ENCODE measurements at regions not wholly inside any gene's neighbourhood (a gene's known extent, or its start where the extent isn't known, plus 50 kb on each side); places are given as distances from the start of the nearest gene placed in this dataset.

DNA sequence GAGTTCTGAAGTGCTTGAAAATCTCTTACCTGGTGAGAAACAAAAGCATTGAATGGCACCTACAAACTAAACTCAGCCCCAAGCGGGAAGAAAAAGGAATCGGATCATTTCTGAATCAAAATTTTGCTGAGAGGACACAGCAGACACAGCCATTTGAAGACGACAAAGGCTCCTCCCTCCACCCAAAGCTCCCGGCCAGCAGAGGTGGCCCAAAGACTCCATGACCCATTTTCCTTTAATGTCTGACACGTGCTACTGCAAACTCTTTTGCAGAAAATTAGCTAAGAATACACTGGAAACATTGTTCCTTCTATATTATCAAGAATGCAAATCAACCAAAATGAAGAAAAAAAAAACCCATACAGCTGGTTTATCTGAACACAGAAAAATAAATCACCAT is 85.9 kb upstream of the FOXN3 start:
- no peak for TF ChIP-seq EZH2phosphoT487 (IDR thresholded peaks at IDR 0.05; ENCODE audit: borderline replicate concordance, low read length)
- TF ChIP-seq, protein P1, sequence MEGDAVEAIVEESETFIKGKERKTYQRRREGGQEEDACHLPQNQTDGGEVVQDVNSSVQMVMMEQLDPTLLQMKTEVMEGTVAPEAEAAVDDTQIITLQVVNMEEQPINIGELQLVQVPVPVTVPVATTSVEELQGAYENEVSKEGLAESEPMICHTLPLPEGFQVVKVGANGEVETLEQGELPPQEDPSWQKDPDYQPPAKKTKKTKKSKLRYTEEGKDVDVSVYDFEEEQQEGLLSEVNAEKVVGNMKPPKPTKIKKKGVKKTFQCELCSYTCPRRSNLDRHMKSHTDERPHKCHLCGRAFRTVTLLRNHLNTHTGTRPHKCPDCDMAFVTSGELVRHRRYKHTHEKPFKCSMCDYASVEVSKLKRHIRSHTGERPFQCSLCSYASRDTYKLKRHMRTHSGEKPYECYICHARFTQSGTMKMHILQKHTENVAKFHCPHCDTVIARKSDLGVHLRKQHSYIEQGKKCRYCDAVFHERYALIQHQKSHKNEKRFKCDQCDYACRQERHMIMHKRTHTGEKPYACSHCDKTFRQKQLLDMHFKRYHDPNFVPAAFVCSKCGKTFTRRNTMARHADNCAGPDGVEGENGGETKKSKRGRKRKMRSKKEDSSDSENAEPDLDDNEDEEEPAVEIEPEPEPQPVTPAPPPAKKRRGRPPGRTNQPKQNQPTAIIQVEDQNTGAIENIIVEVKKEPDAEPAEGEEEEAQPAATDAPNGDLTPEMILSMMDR (IDR thresholded peaks at IDR 0.05; ENCODE audit: low read depth, low read length, poor library complexity, severe bottlenecking): no peak
- no peaks in the 10 kb centered on the region for H3F3A ChIP-seq (ENCODE audit: control insufficient read depth, insufficient read depth)
- no peaks in the 10 kb centered on the region for H3K9me2 ChIP-seq (replicated peaks; ENCODE audit: control insufficient read depth, low read length)
- no peaks in the 10 kb centered on the region for H4K20me1 ChIP-seq (ENCODE audit: control insufficient read depth, insufficient read depth, low read depth, low read length)
- H3K9me3 ChIP-seq (ENCODE audit: control insufficient read depth, insufficient read depth, low read length): no peaks in the 10 kb centered on the region
- no peaks in the 10 kb centered on the region for H3K27me3 ChIP-seq (ENCODE audit: control insufficient read depth, low read length)
- H3K79me2 ChIP-seq (ENCODE audit: control insufficient read depth, low read length): no peaks in the 10 kb centered on the region
- H3K36me3 ChIP-seq (ENCODE audit: control insufficient read depth, low read length): no peaks in the 10 kb centered on the region
- no peak overlapping the region for H3K27ac ChIP-seq (ENCODE audit: low read depth, low read length)
- H3K4me2 ChIP-seq (ENCODE audit: low read length): no peak overlapping the region
- no peak overlapping the region for H3K4me3 ChIP-seq (ENCODE audit: low read length)
- H3K4me1 ChIP-seq (ENCODE audit: control insufficient read depth, low read length): no peaks in the 10 kb centered on the region

DNA sequence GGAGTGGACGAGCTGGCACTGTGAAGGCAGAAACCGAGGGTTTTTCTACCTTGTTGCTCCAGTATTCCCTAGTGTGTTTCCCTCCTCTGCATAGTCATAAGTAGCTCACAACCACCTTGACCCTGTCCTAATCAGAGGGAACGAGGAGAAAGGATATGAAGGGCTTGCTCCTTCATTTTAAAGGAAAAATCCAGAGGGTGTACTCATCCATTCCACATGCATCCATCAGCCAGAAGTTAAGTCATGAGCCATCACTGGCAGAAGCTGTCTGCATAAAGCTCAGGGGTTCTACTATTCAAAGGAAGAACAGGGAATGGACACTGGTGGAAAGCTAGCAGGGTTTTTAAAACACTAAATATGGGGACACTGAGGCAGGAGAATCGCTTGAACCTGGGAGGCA is 84.3 kb upstream of the FOXN3 start:
- Histone ChIP-seq H3K79me2 (ENCODE audit: control insufficient read depth, low read length) (no peaks in the 10 kb centered on the region), H3K27ac (ENCODE audit: low read depth, low read length) (no peak overlapping the region), H3F3A (ENCODE audit: control insufficient read depth, insufficient read depth) (no peaks in the 10 kb centered on the region), H3K27me3 (ENCODE audit: control insufficient read depth, low read length) (no peaks in the 10 kb centered on the region), H3K4me3 (ENCODE audit: low read length) (no peak overlapping the region), H3K9me3 (ENCODE audit: control insufficient read depth, insufficient read depth, low read length) (no peaks in the 10 kb centered on the region), H3K36me3 (ENCODE audit: control insufficient read depth, low read length) (no peaks in the 10 kb centered on the region), H3K9me2 (replicated peaks; ENCODE audit: control insufficient read depth, low read length) (no peaks in the 10 kb centered on the region), H3K4me1 (ENCODE audit: control insufficient read depth, low read length) (no peaks in the 10 kb centered on the region), H3K4me2 (ENCODE audit: low read length) (no peak overlapping the region), H4K20me1 (ENCODE audit: control insufficient read depth, insufficient read depth, low read depth, low read length) (no peaks in the 10 kb centered on the region)
- no peak for TF ChIP-seq EZH2phosphoT487 (IDR thresholded peaks at IDR 0.05; ENCODE audit: borderline replicate concordance, low read length)
- TF ChIP-seq, protein P1 (IDR thresholded peaks at IDR 0.05; ENCODE audit: low read depth, low read length, poor library complexity, severe bottlenecking): no peak

- no peaks in the 10 kb centered on the region for H3K9me3 ChIP-seq (ENCODE audit: control insufficient read depth, insufficient read depth, low read length)
- TF ChIP-seq, protein P1 (IDR thresholded peaks at IDR 0.05; ENCODE audit: low read depth, low read length, poor library complexity, severe bottlenecking): no peak
- TF ChIP-seq EZH2phosphoT487 (IDR thresholded peaks at IDR 0.05; ENCODE audit: borderline replicate concordance, low read length): no peak
- H4K20me1 ChIP-seq (ENCODE audit: control insufficient read depth, insufficient read depth, low read depth, low read length): no peaks in the 10 kb centered on the region
These were observed 83.3 kb upstream of the FOXN3 start for GRCh38 chr14:89500303-89500702.

DNA sequence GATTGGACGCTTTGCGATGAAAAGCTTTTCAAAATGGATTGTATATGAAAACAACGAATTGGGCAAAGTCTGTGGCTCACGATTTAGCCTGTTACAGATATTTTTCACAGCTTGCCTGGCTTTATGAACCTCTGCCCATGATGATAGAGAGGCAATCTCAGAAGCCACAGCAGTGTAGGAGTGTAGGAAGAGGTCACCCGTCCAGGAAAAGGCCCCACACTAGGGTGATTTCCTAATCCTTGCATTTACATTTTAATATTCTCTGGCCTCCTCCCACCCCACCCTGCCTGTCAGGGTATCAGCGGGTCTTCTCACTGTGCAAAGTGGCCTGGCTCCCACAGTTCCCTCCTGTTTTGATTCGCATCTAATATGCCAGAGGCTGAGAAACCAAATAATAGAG is 81.8 kb upstream of the FOXN3 start:
- no peak for TF ChIP-seq EZH2phosphoT487 (IDR thresholded peaks at IDR 0.05; ENCODE audit: borderline replicate concordance, low read length)
- TF ChIP-seq, protein P1 (IDR thresholded peaks at IDR 0.05; ENCODE audit: low read depth, low read length, poor library complexity, severe bottlenecking): no peak
- no peaks in the 10 kb centered on the region for H3F3A ChIP-seq (ENCODE audit: control insufficient read depth, insufficient read depth)

More at GRCh38 chr14:89500303-89500702, 83.3 kb upstream of the FOXN3 start:
- no peak overlapping the region for H3K27ac ChIP-seq (ENCODE audit: low read depth, low read length)
- H3K4me2 ChIP-seq (ENCODE audit: low read length): no peak overlapping the region
- no peaks in the 10 kb centered on the region for H3K79me2 ChIP-seq (ENCODE audit: control insufficient read depth, low read length)
- H3F3A ChIP-seq (ENCODE audit: control insufficient read depth, insufficient read depth): no peaks in the 10 kb centered on the region
- no peaks in the 10 kb centered on the region for H3K9me2 ChIP-seq (replicated peaks; ENCODE audit: control insufficient read depth, low read length)
- no peaks in the 10 kb centered on the region for H3K27me3 ChIP-seq (ENCODE audit: control insufficient read depth, low read length)
- H3K4me1 ChIP-seq (ENCODE audit: control insufficient read depth, low read length): peaks cover 4% of the 10 kb centered on the region
- no peaks in the 10 kb centered on the region for H3K36me3 ChIP-seq (ENCODE audit: control insufficient read depth, low read length)
- H3K4me3 ChIP-seq (ENCODE audit: low read length): no peak overlapping the region

More for the DNA sequence above, 81.8 kb upstream of the FOXN3 start:
- Histone ChIP-seq H3K27ac (ENCODE audit: low read depth, low read length) (no peak overlapping the region), H3K9me2 (replicated peaks; ENCODE audit: control insufficient read depth, low read length) (no peaks in the 10 kb centered on the region), H3K4me1 (ENCODE audit: control insufficient read depth, low read length) (peaks cover 18% of the 10 kb centered on the region), H3K4me2 (ENCODE audit: low read length) (no peak overlapping the region), H3K27me3 (ENCODE audit: control insufficient read depth, low read length) (no peaks in the 10 kb centered on the region), H4K20me1 (ENCODE audit: control insufficient read depth, insufficient read depth, low read depth, low read length) (no peaks in the 10 kb centered on the region), H3K4me3 (ENCODE audit: low read length) (no peak overlapping the region), H3K79me2 (ENCODE audit: control insufficient read depth, low read length) (no peaks in the 10 kb centered on the region), H3K9me3 (ENCODE audit: control insufficient read depth, insufficient read depth, low read length) (no peaks in the 10 kb centered on the region), H3K36me3 (ENCODE audit: control insufficient read depth, low read length) (no peaks in the 10 kb centered on the region)

All from DOHH2 (cell line).